Calu3 (cell line): ENCODE measurements at regions not wholly inside any gene's neighbourhood (a gene's known extent, or its start where the extent isn't known, plus 50 kb on each side); places are given as distances from the start of the nearest gene placed in this dataset.

ENCODE experiments used
- BruUV-seq: library from RNA; stranded (reverse); fragments of 400-500 nt; replicated peaks from 2 replicates; lab custom pipeline; 2021; lab: Mats Ljungman, UMichigan
- CTCF ChIA-PET: fragments of 300-600 bp; sonication (Branson Sonifier 250); formaldehyde crosslinking; loops from one replicate; lab custom pipeline; 2022; ENCODE audit warnings: antibody characterized with exemption; lab: Charles Lee
- DNase-seq: peaks from one replicate; pipeline ENCODE4 v3.0.0; 2022
- H3K27ac Mint-ChIP-seq: one replicate; pipeline ENCODE4 v1.8.0; 2022; ENCODE audit warnings: mixed read lengths; ENCODE audit not compliant: unreplicated experiment
- H3K27me3 Mint-ChIP-seq: one replicate; pipeline ENCODE4 v1.8.0; 2022; ENCODE audit warnings: mixed read lengths; ENCODE audit not compliant: unreplicated experiment
- H3K36me3 Mint-ChIP-seq: one replicate; pipeline ENCODE4 v1.8.0; 2022; ENCODE audit warnings: mild to moderate bottlenecking, moderate library complexity, mixed read lengths; ENCODE audit not compliant: insufficient read depth, unreplicated experiment
- H3K4me1 Mint-ChIP-seq: one replicate; pipeline ENCODE4 v1.8.0; 2022; ENCODE audit warnings: mild to moderate bottlenecking, low read depth, mixed read lengths; ENCODE audit not compliant: unreplicated experiment
- H3K4me3 Mint-ChIP-seq: one replicate; pipeline ENCODE4 v1.8.0; 2022; ENCODE audit warnings: mild to moderate bottlenecking, low read depth, moderate library complexity, mixed read lengths; ENCODE audit not compliant: unreplicated experiment
- H3K9me3 Mint-ChIP-seq: one replicate; pipeline ENCODE4 v1.8.0; 2022; ENCODE audit warnings: low read depth, mixed read lengths; ENCODE audit not compliant: unreplicated experiment
- CTCF ChIP-seq: fragments of 200-600 bp; IDR thresholded peaks from one replicate; pipeline ENCODE4 v1.8.0; 2022; ENCODE audit warnings: antibody characterized with exemption; ENCODE audit not compliant: unreplicated experiment
- intact Hi-C: fragments of 100-400 bp; cut with micrococcal nuclease; formaldehyde crosslinking; loops from one replicate; pipeline ENCODE4 v1.10.0; 2022; ENCODE audit not compliant: unreplicated experiment

- no TSS peak for BruUV-seq
- H3K4me3 Mint-ChIP-seq: no peak overlapping the region
- no peaks in the 10 kb centered on the region for H3K27me3 Mint-ChIP-seq
- no peaks in the 10 kb centered on the region for H3K9me3 Mint-ChIP-seq
- intact Hi-C loops: no loop called here
- H3K27ac Mint-ChIP-seq: no peak overlapping the region
- H3K4me1 Mint-ChIP-seq: no peaks in the 10 kb centered on the region
- no peak for DNase-seq
- H3K36me3 Mint-ChIP-seq: no peaks in the 10 kb centered on the region
- TF ChIP-seq CTCF: no peak
- CTCF ChIA-PET: no interaction called here
These were observed 1245.8 kb upstream of the SLC39A10 start for GRCh38 chr2:194411221-194411620.

DNA sequence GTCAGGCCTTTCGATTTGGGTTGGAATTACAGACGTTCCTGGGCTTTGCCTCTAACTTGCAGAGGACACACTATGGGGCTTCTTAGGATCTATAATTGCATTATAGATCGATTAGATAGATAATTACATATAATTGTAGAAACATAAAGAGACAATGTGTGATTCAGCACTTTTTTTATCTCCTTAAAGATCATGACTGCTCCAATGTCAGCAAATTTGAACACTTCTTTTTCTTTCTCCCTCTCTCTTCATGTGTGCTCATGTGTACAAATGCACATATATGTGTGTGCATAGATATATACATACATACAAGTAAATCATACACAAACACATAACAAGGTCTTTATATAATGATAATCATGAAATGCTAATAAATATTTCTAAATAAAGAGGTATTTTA, 1261.2 kb upstream of the SLC39A10 start:
- no peak overlapping the region for H3K27ac Mint-ChIP-seq
- CTCF ChIA-PET: no interaction called here
- H3K4me3 Mint-ChIP-seq: no peak overlapping the region
- no TSS peak for BruUV-seq
- no peak for DNase-seq
- H3K27me3 Mint-ChIP-seq: no peaks in the 10 kb centered on the region
- peaks cover 3% of the 10 kb centered on the region for H3K9me3 Mint-ChIP-seq
- intact Hi-C loops: no loop called here
- no peaks in the 10 kb centered on the region for H3K4me1 Mint-ChIP-seq
- no peak for TF ChIP-seq CTCF
- no peaks in the 10 kb centered on the region for H3K36me3 Mint-ChIP-seq

- H3K27ac Mint-ChIP-seq: no peak overlapping the region
- intact Hi-C loops: no loop called here
- TF ChIP-seq CTCF: no peak
- H3K36me3 Mint-ChIP-seq: no peaks in the 10 kb centered on the region
- no peaks in the 10 kb centered on the region for H3K27me3 Mint-ChIP-seq
- H3K9me3 Mint-ChIP-seq: peaks cover 6% of the 10 kb centered on the region
- CTCF ChIA-PET: no interaction called here
- no peak for DNase-seq
- BruUV-seq: no TSS peak
- H3K4me3 Mint-ChIP-seq: no peak overlapping the region
- H3K4me1 Mint-ChIP-seq: no peaks in the 10 kb centered on the region
These were observed 1271.7 kb upstream of the SLC39A10 start for GRCh38 chr2:194385376-194385775.

- Mint-ChIP-seq H3K4me1 (no peaks in the 10 kb centered on the region), H3K27me3 (no peaks in the 10 kb centered on the region), H3K4me3 (no peak overlapping the region), H3K9me3 (peaks cover 4% of the 10 kb centered on the region), H3K36me3 (no peaks in the 10 kb centered on the region), H3K27ac (no peak overlapping the region)
- no peak for TF ChIP-seq CTCF
- CTCF ChIA-PET: no interaction called here
- DNase-seq: no peak
- BruUV-seq: no TSS peak
- intact Hi-C loops: no loop called here
These were observed 1273.6 kb upstream of the SLC39A10 start for GRCh38 chr2:194383401-194383800.
